GM13976 (cell line): ENCODE measurements at regions not wholly inside any gene's neighbourhood (a gene's known extent, or its start where the extent isn't known, plus 50 kb on each side); places are given as distances from the start of the nearest gene placed in this dataset.
A peak's percentile ranks its signal among the peaks of the same experiment; 100 is the strongest.

Source experiments
- DNase-seq: peaks from one replicate; pipeline ENCODE4 v3.0.0; 2012; ENCODE audit warnings: low spot score
- CTCF ChIP-seq: IDR thresholded peaks from 2 replicates; pipeline ENCODE4 v1.5.1; 2012; ENCODE audit warnings: borderline replicate concordance, mild to moderate bottlenecking; ENCODE audit not compliant: insufficient read depth; ENCODE audit errors: extremely low read depth, missing control alignments, control extremely low read depth
- in situ Hi-C: fragments of 300-500 bp; cut with MboI; formaldehyde crosslinking; loops from one replicate; pipeline ENCODE4 v1.12.0; 2022; ENCODE audit warnings: low sequenced_read_pairs, mixed read lengths, inconsistent platforms; ENCODE audit not compliant: unreplicated experiment

- in situ Hi-C loops = loop anchor here (5.0 kb wide), 1 partner anchor 130 kb away; no protein-coding TSS in a partner anchor
- TF ChIP-seq CTCF = no peak
- DNase-seq = no peak
Observed at GRCh38 chr6:41462033-41462432, 84.1 kb upstream of the FOXP4 start.

- peak; percentile 81 for DNase-seq
- TF ChIP-seq CTCF = peak; percentile 79
- in situ Hi-C loops = loop anchor here (5.0 kb wide), 1 partner anchor 129 kb away; no protein-coding TSS in a partner anchor
Observed at GRCh38 chr6:41463062-41463930, 82.9 kb upstream of the FOXP4 start.

- in situ Hi-C loops = loop anchor here (5.0 kb wide), 1 partner anchor 128 kb away; no protein-coding TSS in a partner anchor
- DNase-seq = no peak
- TF ChIP-seq CTCF = no peak
Observed at GRCh38 chr6:41464019-41464418, 82.2 kb upstream of the FOXP4 start.

GRCh38 chr6:41464481-41464880, 81.7 kb upstream of the FOXP4 start:
- DNase-seq = no peak
- in situ Hi-C loops = loop anchor here (5.0 kb wide), 1 partner anchor 128 kb away; no protein-coding TSS in a partner anchor
- TF ChIP-seq CTCF = no peak

- in situ Hi-C loops = no loop called here
- TF ChIP-seq CTCF = no peak
- no peak for DNase-seq
Observed at GRCh38 chr6:41466437-41466990, 79.7 kb upstream of the FOXP4 start.

- DNase-seq = no peak
- TF ChIP-seq CTCF = no peak
- in situ Hi-C loops = no loop called here
Observed at GRCh38 chr6:41467061-41467460, 79.1 kb upstream of the FOXP4 start.
